Small intestine (tissue), 7 donors: ENCODE measurements at regions not wholly inside any gene's neighbourhood (a gene's known extent, or its start where the extent isn't known, plus 50 kb on each side); places are given as distances from the start of the nearest gene placed in this dataset.

Experiments
- DNase-seq, 2 donors: peaks; one replicate each; pipeline versions ENCODE4 v3.0.0 to v3.0.0-alpha.2; 2013
- FAIRE-seq: peaks from 2 replicates; lab custom pipeline; 2012; peaks lifted over from hg19 to GRCh38; lab: Jason Lieb, UNC
- H3K27ac ChIP-seq, 3 donors: one replicate each; pipeline ENCODE4 v1.5.1; 2013; ENCODE audit warnings: low read length in 2 of 3, mild to moderate bottlenecking in 2 of 3, control low read depth in 1 of 3, inconsistent platforms in 1 of 3, low read depth in 1 of 3, moderate library complexity in 1 of 3
- H3K27me3 ChIP-seq, 3 donors: one replicate each; pipeline ENCODE4 v1.6.1; 2013; ENCODE audit warnings: low read length in 3 of 3, inconsistent platforms in 1 of 3; ENCODE audit not compliant: control insufficient read depth in 3 of 3, insufficient read depth in 3 of 3
- H3K36me3 ChIP-seq, 3 donors: one replicate each; pipeline ENCODE4 v1.6.1; 2013; ENCODE audit warnings: low read length in 3 of 3, inconsistent platforms in 1 of 3, low read depth in 1 of 3, mild to moderate bottlenecking in 1 of 3, moderate library complexity in 1 of 3; ENCODE audit not compliant: control insufficient read depth in 3 of 3, insufficient read depth in 2 of 3
- H3K4me1 ChIP-seq, 3 donors: one replicate each; pipeline ENCODE4 v1.6.1; 2013; ENCODE audit warnings: low read length in 2 of 3, inconsistent platforms in 1 of 3, low read depth in 1 of 3, mild to moderate bottlenecking in 1 of 3, moderate library complexity in 1 of 3; ENCODE audit not compliant: control insufficient read depth in 3 of 3, insufficient read depth in 2 of 3
- H3K4me3 ChIP-seq, 3 donors: one replicate each; pipeline ENCODE4 v1.5.1; 2013; ENCODE audit warnings: low read length in 3 of 3, control low read depth in 1 of 3, inconsistent platforms in 1 of 3, low read depth in 1 of 3, mild to moderate bottlenecking in 1 of 3, moderate library complexity in 1 of 3
- H3K9me3 ChIP-seq, 2 donors: one replicate each; pipeline ENCODE4 v1.6.1; 2013; ENCODE audit warnings: low read depth in 1 of 2, low read length in 1 of 2; ENCODE audit not compliant: control insufficient read depth in 2 of 2, insufficient read depth in 1 of 2
- WGBS, 3 donors: extraction: QIAGEN DNeasy Blood & Tissue Kit; methylation state at CpG; one replicate each; pipeline ENCODE4 v1.1.7; 2013; 5-methylcytosine and 5-hydroxymethylcytosine counted together
- donor health status: healthy with polysubstance abuse.
- donor health status: control.
- donor health status: control.
- donor health status: Bipolar disorder and iron deficiency.
- donor health status: healthy.

GRCh38 chr5:178791976-178792375 is 61.5 kb upstream of the ZNF354A start:
- Histone ChIP-seq H3K4me3 (no peak overlapping the region), H3K9me3 (no peaks in the 10 kb centered on the region), H3K36me3 (no peaks in the 10 kb centered on the region), H3K4me1 (no peaks in the 10 kb centered on the region), H3K27ac (no peak overlapping the region), H3K27me3 (no peaks in the 10 kb centered on the region)
- DNase-seq (no peak), FAIRE-seq (no peak)
- WGBS, 3 donors, result 77 to 89% (median 86%) methylated on average over 6 of the region's 6 CpGs

GRCh38 chr5:178790371-178790770 is 59.9 kb upstream of the ZNF354A start:
- DNase-seq (peak in 1 of 2 donors; percentile 12), FAIRE-seq (no peak)
- Histone ChIP-seq H3K4me3 (no peak overlapping the region), H3K36me3 (no peaks in the 10 kb centered on the region), H3K9me3 (no peaks in the 10 kb centered on the region), H3K27ac (no peak overlapping the region), H3K4me1 (peaks cover 0 to 4% (median 0%) of the 10 kb centered on the region in 3 donors), H3K27me3 (no peaks in the 10 kb centered on the region)
- whole genome bisulfite sequencing, 3 donors, result 56 to 68% (median 65%) methylated on average over 11 of the region's 11 CpGs

- DNase-seq (no peak), FAIRE-seq (no peak)
- no peaks in the 10 kb centered on the region for H3K27me3 ChIP-seq
- H3K27ac ChIP-seq, result no peak overlapping the region
- H3K36me3 ChIP-seq, result no peaks in the 10 kb centered on the region
- no peaks in the 10 kb centered on the region for H3K9me3 ChIP-seq
- H3K4me3 ChIP-seq, result no peak overlapping the region
- WGBS, 3 donors, result 73 to 82% (median 81%) methylated on average over 21 of the region's 21 CpGs
- H3K4me1 ChIP-seq, result peaks cover 0 to 4% (median 0%) of the 10 kb centered on the region in 3 donors
Measured at GRCh38 chr5:178788381-178789085, 58.1 kb upstream of the ZNF354A start.

GRCh38 chr5:178787889-178788288 is 57.4 kb upstream of the ZNF354A start:
- FAIRE-seq (no peak), DNase-seq (no peak)
- WGBS, 3 donors, result 81 to 90% (median 85%) methylated on average over 9 of the region's 9 CpGs
- Histone ChIP-seq H3K27ac (no peak overlapping the region), H3K9me3 (no peaks in the 10 kb centered on the region), H3K27me3 (no peaks in the 10 kb centered on the region), H3K4me1 (peaks cover 0 to 4% (median 0%) of the 10 kb centered on the region in 3 donors), H3K4me3 (no peak overlapping the region), H3K36me3 (no peaks in the 10 kb centered on the region)

- FAIRE-seq (no peak), DNase-seq (peak in 1 of 2 donors; percentile 64)
Measured at GRCh38 chr5:178786859-178787499, 56.5 kb upstream of the ZNF354A start.

GRCh38 chr5:178786417-178786816 is 56.0 kb upstream of the ZNF354A start:
- H3K9me3 ChIP-seq, result no peaks in the 10 kb centered on the region
- no peak for FAIRE-seq
- no peak for DNase-seq
- H3K4me3 ChIP-seq, result no peak overlapping the region
- H3K4me1 ChIP-seq, result peaks cover 0 to 4% (median 0%) of the 10 kb centered on the region in 3 donors
- no peaks in the 10 kb centered on the region for H3K36me3 ChIP-seq
- WGBS, 3 donors, result 75 to 82% (median 78%) methylated on average over 13 of the region's 13 CpGs
- no peaks in the 10 kb centered on the region for H3K27me3 ChIP-seq
- H3K27ac ChIP-seq, result no peak overlapping the region

More at GRCh38 chr5:178786859-178787499, 56.5 kb upstream of the ZNF354A start:
- no peaks in the 10 kb centered on the region for H3K9me3 ChIP-seq
- WGBS, 3 donors, result 36 to 52% (median 44%) methylated on average over 9 of the region's 9 CpGs
- H3K4me1 ChIP-seq, result peaks cover 0 to 4% (median 0%) of the 10 kb centered on the region in 3 donors
- no peaks in the 10 kb centered on the region for H3K27me3 ChIP-seq
- H3K4me3 ChIP-seq, result no peak overlapping the region
- no peak overlapping the region for H3K27ac ChIP-seq
- no peaks in the 10 kb centered on the region for H3K36me3 ChIP-seq

- no peaks in the 10 kb centered on the region for H3K9me3 ChIP-seq
- H3K36me3 ChIP-seq, result no peaks in the 10 kb centered on the region
- H3K27ac ChIP-seq, result no peak overlapping the region
- WGBS, 3 donors, result 68 to 78% (median 68%) methylated on average over 6 of the region's 6 CpGs
- DNase-seq (no peak), FAIRE-seq (no peak)
- H3K4me1 ChIP-seq, result peaks cover 0 to 4% (median 0%) of the 10 kb centered on the region in 3 donors
- H3K27me3 ChIP-seq, result no peaks in the 10 kb centered on the region
- H3K4me3 ChIP-seq, result no peak overlapping the region
Measured at GRCh38 chr5:178785999-178786398, 55.5 kb upstream of the ZNF354A start.

- 84 to 90% (median 85%) methylated on average over 2 of the region's 2 CpGs for WGBS, 3 donors
- FAIRE-seq (no peak), DNase-seq (no peak)
- no peak overlapping the region for H3K27ac ChIP-seq
- H3K4me3 ChIP-seq, result no peak overlapping the region
- H3K27me3 ChIP-seq, result no peaks in the 10 kb centered on the region
- peaks cover 0 to 4% (median 0%) of the 10 kb centered on the region in 3 donors for H3K4me1 ChIP-seq
- no peaks in the 10 kb centered on the region for H3K9me3 ChIP-seq
- no peaks in the 10 kb centered on the region for H3K36me3 ChIP-seq
Measured at GRCh38 chr5:178784391-178784790, 53.9 kb upstream of the ZNF354A start.
